ENCODE measurements at regions not wholly inside any gene's neighbourhood (a gene's known extent, or its start where the extent isn't known, plus 50 kb on each side); places are given as distances from the start of the nearest gene placed in this dataset.
"Not testable (repeated sequence)": the region's sequence is repeated elsewhere in the genome, so short reads cannot be mapped to it uniquely, and the experiment has no call there.

GRCh38 chr5:42157215-42157614 lies 232.1 kb downstream of the FBXO4 start:
- H3K79me2 ChIP-seq (ENCODE audit: low read length), result no peaks in the 10 kb centered on the region
- no peak overlapping the region for H3K27ac ChIP-seq (ENCODE audit: low read length)
- no peaks in the 10 kb centered on the region for H3K9me3 ChIP-seq (replicated peaks; ENCODE audit: insufficient read depth, low read length)
- no peaks in the 10 kb centered on the region for H3K36me3 ChIP-seq (replicated peaks; ENCODE audit: insufficient read depth, low read length)
- H3K9me2 ChIP-seq (replicated peaks; ENCODE audit: insufficient read depth, low read length), result no peaks in the 10 kb centered on the region
- DNase-seq, result no peak
- no peak overlapping the region for H3K4me3 ChIP-seq (ENCODE audit: low read length)
- no peak for TF ChIP-seq CTCF (IDR thresholded peaks at IDR 0.05; ENCODE audit: low read length)
- no peak for TF ChIP-seq EZH2 (optimal IDR thresholded peaks at IDR 0.05; ENCODE audit: low read depth, low read length)
- TF ChIP-seq EZH2phosphoT487 (IDR thresholded peaks at IDR 0.05; ENCODE audit: low read length), result no peak
- H2AFZ ChIP-seq (ENCODE audit: low read length), result no peak overlapping the region
- H3K4me1 ChIP-seq (ENCODE audit: low read length), result no peaks in the 10 kb centered on the region
- H3F3A ChIP-seq (ENCODE audit: insufficient read depth, low read length), result no peaks in the 10 kb centered on the region
- no peak overlapping the region for H3K4me2 ChIP-seq (ENCODE audit: low read depth, low read length)
- no peaks in the 10 kb centered on the region for H4K20me1 ChIP-seq (ENCODE audit: insufficient read depth, low read length)
- H3K9ac ChIP-seq (ENCODE audit: low read length), result no peak overlapping the region
- H3K27me3 ChIP-seq (replicated peaks; ENCODE audit: insufficient read depth, low read length), result no peaks in the 10 kb centered on the region

GRCh38 chr5:42163083-42163482 lies 238.0 kb downstream of the FBXO4 start:
- no peak overlapping the region for H2AFZ ChIP-seq (ENCODE audit: low read length)
- H3K79me2 ChIP-seq (ENCODE audit: low read length), result no peaks in the 10 kb centered on the region
- no peaks in the 10 kb centered on the region for H3K9me2 ChIP-seq (replicated peaks; ENCODE audit: insufficient read depth, low read length)
- no peak overlapping the region for H3K27ac ChIP-seq (ENCODE audit: low read length)
- H3F3A ChIP-seq (ENCODE audit: insufficient read depth, low read length), result no peaks in the 10 kb centered on the region
- H3K27me3 ChIP-seq (replicated peaks; ENCODE audit: insufficient read depth, low read length), result no peaks in the 10 kb centered on the region
- no peak overlapping the region for H3K4me2 ChIP-seq (ENCODE audit: low read depth, low read length)
- H3K4me3 ChIP-seq (ENCODE audit: low read length), result no peak overlapping the region
- no peak for DNase-seq
- no peaks in the 10 kb centered on the region for H3K9me3 ChIP-seq (replicated peaks; ENCODE audit: insufficient read depth, low read length)
- no peaks in the 10 kb centered on the region for H3K4me1 ChIP-seq (ENCODE audit: low read length)
- no peak overlapping the region for H3K9ac ChIP-seq (ENCODE audit: low read length)
- TF ChIP-seq EZH2phosphoT487 (IDR thresholded peaks at IDR 0.05; ENCODE audit: low read length), result no peak
- TF ChIP-seq EZH2 (optimal IDR thresholded peaks at IDR 0.05; ENCODE audit: low read depth, low read length), result no peak
- TF ChIP-seq CTCF (IDR thresholded peaks at IDR 0.05; ENCODE audit: low read length), result no peak
- H3K36me3 ChIP-seq (replicated peaks; ENCODE audit: insufficient read depth, low read length), result no peaks in the 10 kb centered on the region
- H4K20me1 ChIP-seq (ENCODE audit: insufficient read depth, low read length), result no peaks in the 10 kb centered on the region

- H3K36me3 ChIP-seq (replicated peaks; ENCODE audit: insufficient read depth, low read length), result no peaks in the 10 kb centered on the region
- no peaks in the 10 kb centered on the region for H3F3A ChIP-seq (ENCODE audit: insufficient read depth, low read length)
- H3K9me3 ChIP-seq (replicated peaks; ENCODE audit: insufficient read depth, low read length), result no peaks in the 10 kb centered on the region
- H3K27ac ChIP-seq (ENCODE audit: low read length), result no peak overlapping the region
- H3K79me2 ChIP-seq (ENCODE audit: low read length), result no peaks in the 10 kb centered on the region
- H3K4me1 ChIP-seq (ENCODE audit: low read length), result no peaks in the 10 kb centered on the region
- H2AFZ ChIP-seq (ENCODE audit: low read length), result no peak overlapping the region
- H3K4me2 ChIP-seq (ENCODE audit: low read depth, low read length), result no peak overlapping the region
- DNase-seq, result no peak
- H3K9me2 ChIP-seq (replicated peaks; ENCODE audit: insufficient read depth, low read length), result no peaks in the 10 kb centered on the region
- H3K9ac ChIP-seq (ENCODE audit: low read length), result no peak overlapping the region
- H4K20me1 ChIP-seq (ENCODE audit: insufficient read depth, low read length), result no peaks in the 10 kb centered on the region
- no peak overlapping the region for H3K4me3 ChIP-seq (ENCODE audit: low read length)
- no peak for TF ChIP-seq EZH2phosphoT487 (IDR thresholded peaks at IDR 0.05; ENCODE audit: low read length)
- no peak for TF ChIP-seq EZH2 (optimal IDR thresholded peaks at IDR 0.05; ENCODE audit: low read depth, low read length)
- no peak for TF ChIP-seq CTCF (IDR thresholded peaks at IDR 0.05; ENCODE audit: low read length)
- no peaks in the 10 kb centered on the region for H3K27me3 ChIP-seq (replicated peaks; ENCODE audit: insufficient read depth, low read length)
Observed at GRCh38 chr5:42168091-42168670, 243.1 kb downstream of the FBXO4 start.

- DNase-seq; H3K4me2 ChIP-seq (ENCODE audit: low read depth, low read length); H3K27ac ChIP-seq (ENCODE audit: low read length): not testable (repeated sequence)
Observed at GRCh38 chr5:42176118-42176517, 247.1 kb upstream of the GHR start.

GRCh38 chr5:42179843-42180242 lies 243.4 kb upstream of the GHR start:
- H3K27ac ChIP-seq (ENCODE audit: low read length); H3K4me2 ChIP-seq (ENCODE audit: low read depth, low read length); H3K27me3 ChIP-seq (replicated peaks; ENCODE audit: insufficient read depth, low read length); H3K4me3 ChIP-seq (ENCODE audit: low read length); H3K9me3 ChIP-seq (replicated peaks; ENCODE audit: insufficient read depth, low read length); H3K4me1 ChIP-seq (ENCODE audit: low read length); H3F3A ChIP-seq (ENCODE audit: insufficient read depth, low read length); H3K9ac ChIP-seq (ENCODE audit: low read length); H3K36me3 ChIP-seq (replicated peaks; ENCODE audit: insufficient read depth, low read length); DNase-seq; H3K79me2 ChIP-seq (ENCODE audit: low read length); H2AFZ ChIP-seq (ENCODE audit: low read length); H4K20me1 ChIP-seq (ENCODE audit: insufficient read depth, low read length); H3K9me2 ChIP-seq (replicated peaks; ENCODE audit: insufficient read depth, low read length): not testable (repeated sequence)

More at GRCh38 chr5:42176118-42176517, 247.1 kb upstream of the GHR start:
- not testable (repeated sequence) for H3K9me3 ChIP-seq (replicated peaks; ENCODE audit: insufficient read depth, low read length); H3K27me3 ChIP-seq (replicated peaks; ENCODE audit: insufficient read depth, low read length); H3K9ac ChIP-seq (ENCODE audit: low read length); H4K20me1 ChIP-seq (ENCODE audit: insufficient read depth, low read length); H3K4me1 ChIP-seq (ENCODE audit: low read length); H3K4me3 ChIP-seq (ENCODE audit: low read length); H3K9me2 ChIP-seq (replicated peaks; ENCODE audit: insufficient read depth, low read length); H3K79me2 ChIP-seq (ENCODE audit: low read length); H3F3A ChIP-seq (ENCODE audit: insufficient read depth, low read length); H2AFZ ChIP-seq (ENCODE audit: low read length); H3K36me3 ChIP-seq (replicated peaks; ENCODE audit: insufficient read depth, low read length)
